ENCODE measurements at regions not wholly inside any gene's neighbourhood (a gene's known extent, or its start where the extent isn't known, plus 50 kb on each side); places are given as distances from the start of the nearest gene placed in this dataset.

DNA sequence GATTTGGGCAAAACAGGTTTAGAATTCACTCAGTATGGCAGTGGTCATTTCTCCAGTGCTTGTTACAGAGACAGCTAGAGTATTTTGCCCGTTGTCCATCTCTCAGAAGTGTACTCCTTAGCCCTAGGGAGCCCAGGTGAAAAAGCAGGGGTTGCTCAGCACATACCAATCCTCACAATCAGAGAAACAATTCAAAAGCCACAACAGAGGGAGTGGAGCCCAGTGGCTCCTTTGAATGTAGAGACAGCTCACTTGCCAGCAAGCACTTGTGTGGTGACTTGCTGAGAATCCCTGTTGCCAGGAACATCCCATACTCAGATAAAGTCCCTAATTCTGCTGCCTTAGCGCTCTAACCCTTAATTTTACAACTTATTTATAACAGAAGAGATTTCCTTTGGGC, 1488.3 kb downstream of the RPA4 start:
- no peaks in the 10 kb centered on the region for H3K36me3 ChIP-seq (ENCODE audit: insufficient read depth, low read length)
- H4K20me1 ChIP-seq (ENCODE audit: insufficient read depth, low read length): no peaks in the 10 kb centered on the region
- no peaks in the 10 kb centered on the region for H3K4me1 ChIP-seq (ENCODE audit: insufficient read depth, low read length)
- H3K9me3 ChIP-seq (ENCODE audit: low read depth, low read length): no peaks in the 10 kb centered on the region
- TF ChIP-seq, protein P1, sequence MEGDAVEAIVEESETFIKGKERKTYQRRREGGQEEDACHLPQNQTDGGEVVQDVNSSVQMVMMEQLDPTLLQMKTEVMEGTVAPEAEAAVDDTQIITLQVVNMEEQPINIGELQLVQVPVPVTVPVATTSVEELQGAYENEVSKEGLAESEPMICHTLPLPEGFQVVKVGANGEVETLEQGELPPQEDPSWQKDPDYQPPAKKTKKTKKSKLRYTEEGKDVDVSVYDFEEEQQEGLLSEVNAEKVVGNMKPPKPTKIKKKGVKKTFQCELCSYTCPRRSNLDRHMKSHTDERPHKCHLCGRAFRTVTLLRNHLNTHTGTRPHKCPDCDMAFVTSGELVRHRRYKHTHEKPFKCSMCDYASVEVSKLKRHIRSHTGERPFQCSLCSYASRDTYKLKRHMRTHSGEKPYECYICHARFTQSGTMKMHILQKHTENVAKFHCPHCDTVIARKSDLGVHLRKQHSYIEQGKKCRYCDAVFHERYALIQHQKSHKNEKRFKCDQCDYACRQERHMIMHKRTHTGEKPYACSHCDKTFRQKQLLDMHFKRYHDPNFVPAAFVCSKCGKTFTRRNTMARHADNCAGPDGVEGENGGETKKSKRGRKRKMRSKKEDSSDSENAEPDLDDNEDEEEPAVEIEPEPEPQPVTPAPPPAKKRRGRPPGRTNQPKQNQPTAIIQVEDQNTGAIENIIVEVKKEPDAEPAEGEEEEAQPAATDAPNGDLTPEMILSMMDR (IDR thresholded peaks at IDR 0.05; ENCODE audit: extremely low read depth, low read depth, low read length): no peak
- H3K4me2 ChIP-seq (ENCODE audit: insufficient read depth, low read length): no peak overlapping the region
- H3K4me3 ChIP-seq (ENCODE audit: insufficient read depth, low read length): no peak overlapping the region
- no peak overlapping the region for H2AFZ ChIP-seq (ENCODE audit: low read length)
- no peak overlapping the region for H3K27ac ChIP-seq (ENCODE audit: low read depth, low read length)
- no peak for DNase-seq (ENCODE audit: insufficient read length, low spot score, missing footprints)
- no peaks in the 10 kb centered on the region for H3K79me2 ChIP-seq (ENCODE audit: insufficient read depth, low read length)
- no peaks in the 10 kb centered on the region for H3K27me3 ChIP-seq (ENCODE audit: insufficient read depth, low read length)

DNA sequence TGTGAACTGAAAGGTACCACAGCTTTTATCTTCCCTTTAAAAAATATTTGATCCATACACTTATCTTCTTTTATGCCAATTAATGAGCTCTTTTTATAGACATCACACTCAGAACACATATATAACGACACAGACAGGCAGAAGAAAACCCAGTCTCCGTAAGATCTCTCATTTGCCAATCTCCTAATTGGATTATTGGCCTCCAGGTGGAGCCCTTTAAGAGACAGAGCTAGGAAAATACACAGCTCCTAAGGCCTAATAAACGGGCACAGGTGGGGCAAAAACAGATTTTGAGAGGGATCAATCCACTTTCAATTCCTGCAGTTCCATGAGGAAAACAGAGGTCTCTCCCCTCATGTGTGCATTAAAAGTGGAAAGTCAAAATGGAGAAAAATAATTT, 1495.4 kb downstream of the RPA4 start:
- no peak overlapping the region for H2AFZ ChIP-seq (ENCODE audit: low read length)
- H4K20me1 ChIP-seq (ENCODE audit: insufficient read depth, low read length): no peaks in the 10 kb centered on the region
- H3K4me2 ChIP-seq (ENCODE audit: insufficient read depth, low read length): no peak overlapping the region
- H3K9me3 ChIP-seq (ENCODE audit: low read depth, low read length): no peaks in the 10 kb centered on the region
- H3K36me3 ChIP-seq (ENCODE audit: insufficient read depth, low read length): no peaks in the 10 kb centered on the region
- H3K27ac ChIP-seq (ENCODE audit: low read depth, low read length): no peak overlapping the region
- no peaks in the 10 kb centered on the region for H3K79me2 ChIP-seq (ENCODE audit: insufficient read depth, low read length)
- TF ChIP-seq, protein P1 (IDR thresholded peaks at IDR 0.05; ENCODE audit: extremely low read depth, low read depth, low read length): no peak
- no peak overlapping the region for H3K4me3 ChIP-seq (ENCODE audit: insufficient read depth, low read length)
- H3K4me1 ChIP-seq (ENCODE audit: insufficient read depth, low read length): no peaks in the 10 kb centered on the region
- H3K27me3 ChIP-seq (ENCODE audit: insufficient read depth, low read length): no peaks in the 10 kb centered on the region
- no peak for DNase-seq (ENCODE audit: insufficient read length, low spot score, missing footprints)

DNA sequence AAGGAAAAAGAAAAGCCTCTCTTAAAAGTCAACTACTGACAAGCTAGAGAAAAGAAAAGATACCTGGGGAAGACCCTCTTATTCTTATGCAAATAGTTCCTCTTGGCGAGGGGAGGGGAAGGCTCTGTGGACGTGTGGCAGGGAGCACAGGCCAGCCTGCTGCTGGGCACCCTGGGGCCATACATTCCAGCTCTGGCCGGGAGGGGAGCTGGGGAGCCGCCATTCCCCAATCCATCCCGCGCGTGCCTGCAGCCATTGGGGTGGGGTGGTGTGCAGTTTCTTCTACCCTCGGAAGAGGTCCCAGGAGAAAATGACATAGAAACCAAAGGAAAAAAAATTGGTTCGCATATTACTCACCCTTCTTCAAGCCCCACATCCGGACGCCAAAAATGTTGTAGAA, 1496.4 kb downstream of the RPA4 start:
- no peaks in the 10 kb centered on the region for H3K9me3 ChIP-seq (ENCODE audit: low read depth, low read length)
- no peak overlapping the region for H3K27ac ChIP-seq (ENCODE audit: low read depth, low read length)
- TF ChIP-seq, protein P1 (IDR thresholded peaks at IDR 0.05; ENCODE audit: extremely low read depth, low read depth, low read length): no peak
- no peaks in the 10 kb centered on the region for H4K20me1 ChIP-seq (ENCODE audit: insufficient read depth, low read length)
- H3K27me3 ChIP-seq (ENCODE audit: insufficient read depth, low read length): no peaks in the 10 kb centered on the region
- H3K79me2 ChIP-seq (ENCODE audit: insufficient read depth, low read length): no peaks in the 10 kb centered on the region
- no peak for DNase-seq (ENCODE audit: insufficient read length, low spot score, missing footprints)
- no peak overlapping the region for H3K4me2 ChIP-seq (ENCODE audit: insufficient read depth, low read length)
- H2AFZ ChIP-seq (ENCODE audit: low read length): no peak overlapping the region
- H3K36me3 ChIP-seq (ENCODE audit: insufficient read depth, low read length): no peaks in the 10 kb centered on the region
- no peak overlapping the region for H3K4me3 ChIP-seq (ENCODE audit: insufficient read depth, low read length)
- H3K4me1 ChIP-seq (ENCODE audit: insufficient read depth, low read length): no peaks in the 10 kb centered on the region

DNA sequence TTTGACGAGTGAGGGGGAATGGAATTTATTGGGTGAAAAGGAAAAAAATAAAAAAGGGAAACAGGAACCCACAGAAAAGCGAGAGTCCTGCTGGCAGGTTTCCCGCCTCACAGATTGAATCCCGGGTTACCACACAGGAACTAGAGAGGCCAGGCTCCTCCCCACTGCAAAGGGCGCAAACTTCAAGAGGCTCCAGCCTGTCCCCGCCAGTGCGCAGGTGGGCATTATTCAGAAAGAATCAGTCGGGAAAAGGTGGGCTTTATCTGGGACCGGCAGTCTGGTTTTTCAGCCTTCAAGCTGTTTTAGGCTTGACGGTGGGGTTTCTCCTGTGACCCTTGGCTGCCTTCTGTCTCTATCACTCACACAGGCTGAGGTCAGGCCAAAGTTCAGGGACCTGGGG, 1496.8 kb downstream of the RPA4 start:
- no peaks in the 10 kb centered on the region for H3K36me3 ChIP-seq (ENCODE audit: insufficient read depth, low read length)
- no peak overlapping the region for H3K4me2 ChIP-seq (ENCODE audit: insufficient read depth, low read length)
- H3K9me3 ChIP-seq (ENCODE audit: low read depth, low read length): no peaks in the 10 kb centered on the region

More for the DNA sequence above, 1496.8 kb downstream of the RPA4 start:
- no peak for DNase-seq (ENCODE audit: insufficient read length, low spot score, missing footprints)
- TF ChIP-seq, protein P1 (IDR thresholded peaks at IDR 0.05; ENCODE audit: extremely low read depth, low read depth, low read length): no peak
- Histone ChIP-seq H3K27me3 (ENCODE audit: insufficient read depth, low read length) (no peaks in the 10 kb centered on the region), H3K4me1 (ENCODE audit: insufficient read depth, low read length) (no peaks in the 10 kb centered on the region), H3K27ac (ENCODE audit: low read depth, low read length) (no peak overlapping the region), H4K20me1 (ENCODE audit: insufficient read depth, low read length) (no peaks in the 10 kb centered on the region), H2AFZ (ENCODE audit: low read length) (no peak overlapping the region), H3K4me3 (ENCODE audit: insufficient read depth, low read length) (no peak overlapping the region), H3K79me2 (ENCODE audit: insufficient read depth, low read length) (no peaks in the 10 kb centered on the region)

Data from osteoblast (primary cell).